Esophagus squamous epithelium (tissue), 4 donors: ENCODE measurements at regions not wholly inside any gene's neighbourhood (a gene's known extent, or its start where the extent isn't known, plus 50 kb on each side); places are given as distances from the start of the nearest gene placed in this dataset.

Experiments
- CTCF ChIP-seq, 6 experiments: fragments of 450-650 bp in 4 of 6; fragments of 200-600 bp in 2 of 6; sonication (generic) in 2 of 6; IDR thresholded peaks; one replicate each; pipeline ENCODE4 v1.5.1; 2016 to 2019; ENCODE audit warnings: antibody characterized with exemption in 6 of 6, mild to moderate bottlenecking in 4 of 6, moderate library complexity in 4 of 6
- POLR2A ChIP-seq, 4 donors: fragments of 450-650 bp; IDR thresholded peaks; one replicate each; pipeline ENCODE4 v1.6.1; 2017; ENCODE audit warnings: antibody characterized with exemption in 4 of 4, mild to moderate bottlenecking in 4 of 4, moderate library complexity in 3 of 4

- TF ChIP-seq CTCF (IDR thresholded peaks at IDR 0.05) (no peak), POLR2A (IDR thresholded peaks at IDR 0.05) (no peak)
These were observed 199.4 kb downstream of the ZEB2 start for GRCh38 chr2:144320491-144320890.
